HCT116 (cell line): ENCODE measurements at regions not wholly inside any gene's neighbourhood (a gene's known extent, or its start where the extent isn't known, plus 50 kb on each side); places are given as distances from the start of the nearest gene placed in this dataset.

Experiments used
- ATAC-seq: fragments of 200-7000 bp; cut with Tn5 transposase; 2 replicates; pipeline ENCODE4 v1.9.1; 2020; ENCODE audit warnings: mild to moderate bottlenecking, moderate library complexity
- BruUV-seq: library from RNA; stranded (reverse); fragments of 400-500 nt; replicated peaks from 2 replicates; lab custom pipeline; 2021; lab: Mats Ljungman, UMichigan
- CTCF ChIA-PET: fragments of 300-600 bp; sonication (Branson Sonifier 250); formaldehyde crosslinking; loops from one replicate; lab custom pipeline; 2021; ENCODE audit warnings: antibody characterized with exemption; lab: Charles Lee
- POLR2A ChIA-PET: fragments of 300-600, 350-600 bp; sonication (Branson Sonifier 250); formaldehyde crosslinking; loops from one replicate; lab custom pipeline; 2021; ENCODE audit warnings: antibody characterized with exemption; lab: Charles Lee
- RAD21 ChIA-PET, 2 experiments: fragments of 300-600 bp; sonication (Branson Sonifier 250); formaldehyde crosslinking; loops; one replicate each; lab custom pipeline; 2023; ENCODE audit warnings: low total read pairs in 2 of 2; ENCODE audit not compliant: uncharacterized antibody in 2 of 2, unreplicated experiment in 2 of 2, low non-redundant PET in 1 of 2; lab: Charles Lee
- DNase-seq: peaks from one replicate; pipeline ENCODE4 v3.0.0-alpha.2; 2010; ENCODE audit warnings: low read depth, low spot score
- H2AFZ ChIP-seq: fragments of 200-600 bp; shearing (Covaris generic), sonication (generic); 2 replicates; pipeline ENCODE4 v1.6.1; 2017; ENCODE audit warnings: low read depth, mixed run types, mixed read lengths, antibody characterized with exemption, low read length; ENCODE audit not compliant: poor library complexity, severe bottlenecking
- H3K27ac ChIP-seq: 2 replicates; pipeline ENCODE4 v1.5.1; 2012; ENCODE audit warnings: low read depth, low read length
- H3K27me3 ChIP-seq: fragments of 200-600 bp; sonication (generic); 2 replicates; pipeline ENCODE4 v1.6.1; 2016; ENCODE audit warnings: mixed run types, low read length, mixed read lengths; ENCODE audit not compliant: insufficient read depth
- H3K36me3 ChIP-seq, 2 experiments: fragments of 200-500 bp in 1 of 2; fragments of 200-600 bp in 1 of 2; sonication (Bioruptor generic) in 1 of 2; sonication (generic) in 1 of 2; 2 replicates each; pipeline versions ENCODE4 v1.5.1 to v1.6.1; 2014 to 2016; ENCODE audit warnings: low read length in 2 of 2, inconsistent platforms in 1 of 2, mixed read lengths in 1 of 2, mixed run types in 1 of 2; ENCODE audit not compliant: insufficient read depth in 2 of 2, control insufficient read depth in 1 of 2
- H3K4me1 ChIP-seq, 2 experiments: fragments of 200-600 bp in 1 of 2; sonication (generic) in 1 of 2; 2 replicates each; pipeline versions ENCODE4 v1.5.1 to v1.6.1; 2012 to 2017; ENCODE audit warnings: low read length in 2 of 2, inconsistent platforms in 1 of 2, mild to moderate bottlenecking in 1 of 2, mixed read lengths in 1 of 2, mixed run types in 1 of 2, moderate library complexity in 1 of 2; ENCODE audit not compliant: insufficient read depth in 2 of 2, control insufficient read depth in 1 of 2
- H3K4me2 ChIP-seq: fragments of 200-600 bp; sonication (generic); 2 replicates; pipeline ENCODE4 v1.6.1; 2017; ENCODE audit warnings: mixed run types, low read length, mixed read lengths
- H3K4me3 ChIP-seq, 2 experiments: fragments of 200-600 bp in 1 of 2; sonication (generic) in 1 of 2; replicated peaks in 1 of 2; 2 replicates each; pipeline ENCODE4 v1.5.1; 2011 to 2016; ENCODE audit warnings: low read length in 2 of 2, control low read depth in 1 of 2, low read depth in 1 of 2, mild to moderate bottlenecking in 1 of 2, mixed read lengths in 1 of 2, mixed run types in 1 of 2
- H3K79me2 ChIP-seq: fragments of 200-600 bp; sonication (generic); 2 replicates; pipeline ENCODE4 v1.6.1; 2017; ENCODE audit warnings: mild to moderate bottlenecking, mixed run types, low read length, moderate library complexity, mixed read lengths; ENCODE audit not compliant: insufficient read depth
- H3K9ac ChIP-seq: fragments of 200-600 bp; sonication (generic); 2 replicates; pipeline ENCODE4 v1.6.1; 2016; ENCODE audit warnings: low read length, mixed read lengths
- H3K9me2 ChIP-seq: fragments of 200-600 bp; sonication (generic), shearing (Covaris generic); 2 replicates; pipeline ENCODE4 v1.6.1; 2017; ENCODE audit warnings: mixed run types, mild to moderate bottlenecking, moderate library complexity; ENCODE audit not compliant: insufficient read depth
- H3K9me3 ChIP-seq, 2 experiments: fragments of 200-500 bp in 1 of 2; fragments of 200-600 bp in 1 of 2; sonication (Bioruptor generic) in 1 of 2; sonication (generic) in 1 of 2; 2 replicates each; pipeline ENCODE4 v1.6.1; 2014 to 2017; ENCODE audit warnings: low read length in 2 of 2, mixed read lengths in 2 of 2, inconsistent platforms in 1 of 2, low read depth in 1 of 2, mild to moderate bottlenecking in 1 of 2, mixed run types in 1 of 2, moderate library complexity in 1 of 2; ENCODE audit not compliant: control insufficient read depth in 1 of 2, insufficient read depth in 1 of 2
- H4K20me1 ChIP-seq: fragments of 200-600 bp; sonication (generic), shearing (Covaris generic); 2 replicates; pipeline ENCODE4 v1.6.1; 2017; ENCODE audit warnings: mixed run types, mild to moderate bottlenecking, moderate library complexity; ENCODE audit not compliant: insufficient read depth
- CBX3 ChIP-seq: IDR thresholded peaks from 2 replicates; pipeline ENCODE4 v1.6.1; 2012; ENCODE audit warnings: low read depth
- ELF1 ChIP-seq: IDR thresholded peaks from 2 replicates; pipeline ENCODE4 v1.6.1; 2012; ENCODE audit warnings: low read depth, borderline replicate concordance
- EZH2 ChIP-seq: fragments of 200-600 bp; sonication (generic); IDR thresholded peaks from 2 replicates; pipeline ENCODE4 v1.6.1; 2017; ENCODE audit warnings: antibody characterized with exemption, mixed run types
- FOSL1 ChIP-seq: IDR thresholded peaks from 2 replicates; pipeline ENCODE4 v1.6.1; 2012; ENCODE audit warnings: low read depth
- POLR2A ChIP-seq: IDR thresholded peaks from 2 replicates; pipeline ENCODE4 v1.7.0; 2011; ENCODE audit warnings: borderline replicate concordance; ENCODE audit not compliant: insufficient read depth, insufficient read length; ENCODE audit errors: extremely low read depth
- POLR2AphosphoS5 ChIP-seq: IDR thresholded peaks from 2 replicates; pipeline ENCODE4 v1.6.1; 2011; ENCODE audit warnings: mild to moderate bottlenecking, low read depth, low read length, moderate library complexity
- SIN3A ChIP-seq: IDR thresholded peaks from 2 replicates; pipeline ENCODE4 v1.6.1; 2012; ENCODE audit warnings: low read depth
- TCF7L2 ChIP-seq: IDR thresholded peaks from 2 replicates; pipeline ENCODE4 v1.7.0; 2011; ENCODE audit warnings: borderline replicate concordance, inconsistent platforms; ENCODE audit not compliant: insufficient read depth, insufficient read length; ENCODE audit errors: extremely low read depth
- YY1 ChIP-seq: IDR thresholded peaks from 2 replicates; pipeline ENCODE4 v1.6.1; 2011; ENCODE audit warnings: low read length, low read depth, moderate library complexity, mild to moderate bottlenecking; ENCODE audit not compliant: insufficient replicate concordance; ENCODE audit errors: extremely low read depth
- intact Hi-C: fragments of 100-400 bp; cut with micrococcal nuclease; formaldehyde crosslinking; loops from 2 replicates; pipeline ENCODE4 v1.10.0; 2022
- TF ChIP-seq, protein P1 (sequence below): IDR thresholded peaks from 2 replicates; pipeline ENCODE4 v1.6.1; 2012
- TF ChIP-seq, protein P2 (sequence below), 3 experiments: fragments of 200-600 bp in 1 of 3; sonication (generic) in 1 of 3; IDR thresholded peaks in 2 of 3; conservative IDR thresholded peaks in 1 of 3; 2 replicates each; pipeline ENCODE4 v1.5.1; 2012 to 2017; ENCODE audit warnings: low read depth in 2 of 3, low read length in 2 of 3, antibody characterized with exemption in 1 of 3, borderline replicate concordance in 1 of 3, control low read depth in 1 of 3, mild to moderate bottlenecking in 1 of 3, mixed read lengths in 1 of 3, mixed run types in 1 of 3, moderate library complexity in 1 of 3; ENCODE audit not compliant: insufficient read depth in 1 of 3
- TF ChIP-seq, protein P3 (sequence below): IDR thresholded peaks from 2 replicates; pipeline ENCODE4 v1.6.1; 2012; ENCODE audit warnings: low read depth

DNA sequence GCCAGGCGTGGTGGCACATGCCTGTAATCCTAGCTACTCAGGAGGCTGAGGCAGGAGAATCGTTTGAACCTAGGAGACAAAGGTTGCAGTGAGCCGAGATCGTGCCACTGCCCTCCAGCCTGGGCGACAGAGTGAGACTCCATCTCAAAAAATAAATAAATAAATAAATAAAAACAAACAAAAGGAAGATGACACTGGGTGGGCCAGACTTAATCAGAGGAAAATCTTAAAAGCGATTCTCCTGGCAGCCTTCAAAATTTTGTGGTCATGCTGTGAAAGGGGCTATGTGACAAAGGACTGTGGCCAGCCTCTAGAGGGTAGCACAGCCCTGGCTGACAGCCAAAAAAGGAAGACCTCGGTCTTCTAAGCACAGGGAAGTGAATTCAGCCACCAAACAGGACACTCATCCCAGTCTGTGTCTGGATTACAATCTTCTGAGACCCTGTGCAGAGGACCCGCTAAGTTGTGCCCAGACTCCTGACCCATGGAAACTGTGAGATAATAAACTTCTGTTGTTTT lies 391.1 kb downstream of the CNTNAP4 start:
- DNase-seq: no peak
- ATAC-seq: no peak
- BruUV-seq: no TSS peak
- Histone ChIP-seq H3K4me1 (no peaks in the 10 kb centered on the region), H3K4me2 (no peak overlapping the region), H3K9me2 (no peaks in the 10 kb centered on the region), H3K27me3 (no peaks in the 10 kb centered on the region), H3K4me3 (no peak overlapping the region), H3K9ac (no peak overlapping the region), H3K79me2 (no peaks in the 10 kb centered on the region), H3K36me3 (no peaks in the 10 kb centered on the region), H2AFZ (no peak overlapping the region), H3K27ac (no peak overlapping the region), H4K20me1 (no peaks in the 10 kb centered on the region), H3K9me3 (peaks cover 0 to 4% of the 10 kb centered on the region in 2 experiments; a peak in 1 of 4 replicates)
- ChIA-PET RAD21 (no interaction called here), POLR2A (no interaction called here), CTCF (no interaction called here)
- intact Hi-C loops: no loop called here
- TF ChIP-seq YY1: no peak
- TF ChIP-seq, protein P1, sequence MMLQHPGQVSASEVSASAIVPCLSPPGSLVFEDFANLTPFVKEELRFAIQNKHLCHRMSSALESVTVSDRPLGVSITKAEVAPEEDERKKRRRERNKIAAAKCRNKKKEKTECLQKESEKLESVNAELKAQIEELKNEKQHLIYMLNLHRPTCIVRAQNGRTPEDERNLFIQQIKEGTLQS: no peak
- no peak for TF ChIP-seq POLR2A
- TF ChIP-seq FOSL1: no peak
- no peak for TF ChIP-seq SIN3A
- no peak for TF ChIP-seq POLR2AphosphoS5
- TF ChIP-seq, protein P2, sequence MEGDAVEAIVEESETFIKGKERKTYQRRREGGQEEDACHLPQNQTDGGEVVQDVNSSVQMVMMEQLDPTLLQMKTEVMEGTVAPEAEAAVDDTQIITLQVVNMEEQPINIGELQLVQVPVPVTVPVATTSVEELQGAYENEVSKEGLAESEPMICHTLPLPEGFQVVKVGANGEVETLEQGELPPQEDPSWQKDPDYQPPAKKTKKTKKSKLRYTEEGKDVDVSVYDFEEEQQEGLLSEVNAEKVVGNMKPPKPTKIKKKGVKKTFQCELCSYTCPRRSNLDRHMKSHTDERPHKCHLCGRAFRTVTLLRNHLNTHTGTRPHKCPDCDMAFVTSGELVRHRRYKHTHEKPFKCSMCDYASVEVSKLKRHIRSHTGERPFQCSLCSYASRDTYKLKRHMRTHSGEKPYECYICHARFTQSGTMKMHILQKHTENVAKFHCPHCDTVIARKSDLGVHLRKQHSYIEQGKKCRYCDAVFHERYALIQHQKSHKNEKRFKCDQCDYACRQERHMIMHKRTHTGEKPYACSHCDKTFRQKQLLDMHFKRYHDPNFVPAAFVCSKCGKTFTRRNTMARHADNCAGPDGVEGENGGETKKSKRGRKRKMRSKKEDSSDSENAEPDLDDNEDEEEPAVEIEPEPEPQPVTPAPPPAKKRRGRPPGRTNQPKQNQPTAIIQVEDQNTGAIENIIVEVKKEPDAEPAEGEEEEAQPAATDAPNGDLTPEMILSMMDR (IDR thresholded peaks at IDR 0.05 in 2 of 3, conservative IDR thresholded peaks at IDR 0.05 in 1 of 3; ENCODE audit: borderline replicate concordance in 1 of 3, insufficient read depth in 1 of 3, low read depth in 2 of 3, low read length in 2 of 3): no peak
- TF ChIP-seq, protein P3, sequence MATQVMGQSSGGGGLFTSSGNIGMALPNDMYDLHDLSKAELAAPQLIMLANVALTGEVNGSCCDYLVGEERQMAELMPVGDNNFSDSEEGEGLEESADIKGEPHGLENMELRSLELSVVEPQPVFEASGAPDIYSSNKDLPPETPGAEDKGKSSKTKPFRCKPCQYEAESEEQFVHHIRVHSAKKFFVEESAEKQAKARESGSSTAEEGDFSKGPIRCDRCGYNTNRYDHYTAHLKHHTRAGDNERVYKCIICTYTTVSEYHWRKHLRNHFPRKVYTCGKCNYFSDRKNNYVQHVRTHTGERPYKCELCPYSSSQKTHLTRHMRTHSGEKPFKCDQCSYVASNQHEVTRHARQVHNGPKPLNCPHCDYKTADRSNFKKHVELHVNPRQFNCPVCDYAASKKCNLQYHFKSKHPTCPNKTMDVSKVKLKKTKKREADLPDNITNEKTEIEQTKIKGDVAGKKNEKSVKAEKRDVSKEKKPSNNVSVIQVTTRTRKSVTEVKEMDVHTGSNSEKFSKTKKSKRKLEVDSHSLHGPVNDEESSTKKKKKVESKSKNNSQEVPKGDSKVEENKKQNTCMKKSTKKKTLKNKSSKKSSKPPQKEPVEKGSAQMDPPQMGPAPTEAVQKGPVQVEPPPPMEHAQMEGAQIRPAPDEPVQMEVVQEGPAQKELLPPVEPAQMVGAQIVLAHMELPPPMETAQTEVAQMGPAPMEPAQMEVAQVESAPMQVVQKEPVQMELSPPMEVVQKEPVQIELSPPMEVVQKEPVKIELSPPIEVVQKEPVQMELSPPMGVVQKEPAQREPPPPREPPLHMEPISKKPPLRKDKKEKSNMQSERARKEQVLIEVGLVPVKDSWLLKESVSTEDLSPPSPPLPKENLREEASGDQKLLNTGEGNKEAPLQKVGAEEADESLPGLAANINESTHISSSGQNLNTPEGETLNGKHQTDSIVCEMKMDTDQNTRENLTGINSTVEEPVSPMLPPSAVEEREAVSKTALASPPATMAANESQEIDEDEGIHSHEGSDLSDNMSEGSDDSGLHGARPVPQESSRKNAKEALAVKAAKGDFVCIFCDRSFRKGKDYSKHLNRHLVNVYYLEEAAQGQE: no peak
- TF ChIP-seq ELF1: no peak
- no peak for TF ChIP-seq EZH2
- no peak for TF ChIP-seq CBX3
- no peak for TF ChIP-seq TCF7L2
